GM12878 (cell line): ENCODE measurements at regions not wholly inside any gene's neighbourhood (a gene's known extent, or its start where the extent isn't known, plus 50 kb on each side); places are given as distances from the start of the nearest gene placed in this dataset.

Experiments
- ATAC-seq: fragments of 200-7000 bp; cut with Tn5 transposase; 3 replicates; pipeline ENCODE4 v1.9.1; 2020; ENCODE audit warnings: mild to moderate bottlenecking, moderate library complexity
- BruUV-seq: library from RNA; stranded (reverse); fragments of 400-500 nt; replicated peaks from 2 replicates; lab custom pipeline; 2021; lab: Mats Ljungman, UMichigan
- CTCF ChIA-PET: fragments of 300-600 bp; sonication (Branson Sonifier 250); formaldehyde crosslinking; extraction: SDS; loops from one replicate; lab custom pipeline; 2021; ENCODE audit warnings: inconsistent platforms; lab: Yijun Ruan, JAX
- POLR2A ChIA-PET: fragments of 350-600 bp; formaldehyde crosslinking; extraction: SDS; loops from one replicate; lab custom pipeline; 2021; ENCODE audit warnings: inconsistent platforms; lab: Charles Lee
- RAD21 ChIA-PET: fragments of 300-600 bp; sonication (Branson Sonifier 250); formaldehyde crosslinking; loops from one replicate; lab custom pipeline; 2023; ENCODE audit warnings: antibody characterized with exemption; ENCODE audit not compliant: unreplicated experiment; lab: Charles Lee
- SMC1A ChIA-PET: fragments of 300-600 bp; sonication (Branson Sonifier 250); formaldehyde crosslinking; loops from one replicate; lab custom pipeline; 2023; ENCODE audit not compliant: unreplicated experiment, uncharacterized antibody; lab: Charles Lee
- DNase-seq: peaks from one replicate; pipeline ENCODE4 v3.0.0-alpha.2; 2011; ENCODE audit warnings: low read depth, low spot score
- FAIRE-seq: peaks from 3 replicates; lab custom pipeline; 2011; peaks lifted over from hg19 to GRCh38; lab: Jason Lieb, UNC
- H2AFZ ChIP-seq: 2 replicates; pipeline ENCODE4 v1.6.0; 2011; ENCODE audit warnings: low read depth, low read length, control low read depth; ENCODE audit not compliant: control insufficient read depth
- H3K27ac ChIP-seq: 2 replicates; pipeline ENCODE4 v1.5.1; 2011; ENCODE audit warnings: control low read depth; ENCODE audit not compliant: control insufficient read depth, insufficient read depth
- H3K27me3 ChIP-seq, 2 experiments: replicated peaks in 1 of 2; 2 replicates each; pipeline versions ENCODE4 v1.6.0 to v1.6.1; 2011; ENCODE audit warnings: low read length in 1 of 2; ENCODE audit not compliant: control insufficient read depth in 2 of 2, insufficient read depth in 2 of 2
- H3K36me3 ChIP-seq, 2 experiments: 2 replicates each; pipeline ENCODE4 v1.5.1; 2011; ENCODE audit warnings: low read length in 1 of 2; ENCODE audit not compliant: control insufficient read depth in 2 of 2, insufficient read depth in 2 of 2
- H3K4me1 ChIP-seq: 2 replicates; pipeline ENCODE4 v1.6.1; 2011; ENCODE audit warnings: mild to moderate bottlenecking, low read length, moderate library complexity, mixed read lengths; ENCODE audit not compliant: control insufficient read depth, insufficient read depth
- H3K4me2 ChIP-seq: 2 replicates; pipeline ENCODE4 v1.6.0; 2011; ENCODE audit warnings: control low read depth; ENCODE audit not compliant: control insufficient read depth, insufficient read depth
- H3K4me3 ChIP-seq: fragments of 200-600 bp; sonication (generic); 2 replicates; pipeline ENCODE4 v1.5.1; 2016
- H3K79me2 ChIP-seq: 2 replicates; pipeline ENCODE4 v1.6.0; 2011; ENCODE audit warnings: low read length; ENCODE audit not compliant: control insufficient read depth, insufficient read depth
- H3K9ac ChIP-seq: 2 replicates; pipeline ENCODE4 v1.8.0; 2011; ENCODE audit warnings: low read length, control low read depth, mixed read lengths; ENCODE audit not compliant: control insufficient read depth, insufficient read depth
- H3K9me3 ChIP-seq: replicated peaks from 3 replicates; pipeline ENCODE4 v1.5.1; 2011; ENCODE audit warnings: mild to moderate bottlenecking, low read length; ENCODE audit not compliant: control insufficient read depth, insufficient read depth
- H4K20me1 ChIP-seq: 2 replicates; pipeline ENCODE4 v1.6.0; 2011; ENCODE audit not compliant: control insufficient read depth, insufficient read depth
- BMI1 ChIP-seq: fragments of 450-650 bp; IDR thresholded peaks from 2 replicates; pipeline ENCODE4 v1.6.1; 2016; ENCODE audit warnings: mild to moderate bottlenecking, moderate library complexity, borderline replicate concordance
- HCFC1 ChIP-seq: fragments of 150-350 bp; IDR thresholded peaks from 2 replicates; pipeline ENCODE4 v1.6.1; 2014; ENCODE audit warnings: low read length
- HDAC6 ChIP-seq: fragments of 200-600 bp; sonication (generic); IDR thresholded peaks from one replicate; pipeline ENCODE4 v1.8.0; 2017; ENCODE audit warnings: antibody characterized with exemption; ENCODE audit not compliant: unreplicated experiment
- MXI1 ChIP-seq: fragments of 150-350 bp; IDR thresholded peaks from 2 replicates; pipeline ENCODE4 v1.6.1; 2011; ENCODE audit warnings: low read depth, mild to moderate bottlenecking, inconsistent platforms, low read length, improper control_type of control experiment
- RAD21 ChIP-seq: IDR thresholded peaks from 2 replicates; pipeline ENCODE4 v1.6.1; 2011; ENCODE audit warnings: mild to moderate bottlenecking, low read depth, low read length, moderate library complexity; ENCODE audit not compliant: insufficient read depth
- RBBP5 ChIP-seq: fragments of 200-600 bp; sonication (generic); conservative IDR thresholded peaks from 2 replicates; pipeline ENCODE4 v1.6.1; 2016
- SMAD5 ChIP-seq: IDR thresholded peaks from 2 replicates; pipeline ENCODE4 v1.6.1; 2016; ENCODE audit warnings: antibody characterized with exemption, low read depth
- SRF ChIP-seq, 2 experiments: IDR thresholded peaks; 2 replicates each; pipeline ENCODE4 v1.6.1; 2011; ENCODE audit warnings: low read depth in 2 of 2, low read length in 2 of 2, mild to moderate bottlenecking in 1 of 2, moderate library complexity in 1 of 2
- STAT3 ChIP-seq: IDR thresholded peaks from 2 replicates; pipeline ENCODE4 v1.6.1; 2011; ENCODE audit warnings: low read depth, low read length, improper control_type of control experiment
- TCF3 ChIP-seq: IDR thresholded peaks from 2 replicates; pipeline ENCODE4 v1.6.1; 2012; ENCODE audit warnings: low read depth, mild to moderate bottlenecking, low read length, borderline replicate concordance; ENCODE audit not compliant: insufficient read depth
- WRNIP1 ChIP-seq: IDR thresholded peaks from 2 replicates; pipeline ENCODE4 v1.6.1; 2011; ENCODE audit warnings: low read depth, low read length, improper control_type of control experiment, borderline replicate concordance
- ZZZ3 ChIP-seq: IDR thresholded peaks from 2 replicates; pipeline ENCODE4 v1.6.1; 2011; ENCODE audit warnings: low read depth; ENCODE audit not compliant: control insufficient read depth, insufficient read length
- WGBS: methylation state at CpG from one replicate; pipeline ENCODE4 v1.1.6; 2016; ENCODE audit warnings: low lambda C conversion rate; ENCODE audit not compliant: insufficient replicate concordance, insufficient coverage; ENCODE audit errors: missing lambda C conversion rate; 5-methylcytosine and 5-hydroxymethylcytosine counted together
- in situ Hi-C: fragments of 300-500 bp; cut with MboI; formaldehyde crosslinking; loops from 9 replicates; pipeline ENCODE4 v1.14.3; 2018; ENCODE audit warnings: mixed read lengths
- intact Hi-C: fragments of 100-400 bp; cut with micrococcal nuclease; formaldehyde crosslinking; loops from one replicate; pipeline ENCODE4 v1.14.2; 2022; ENCODE audit not compliant: unreplicated experiment
- TF ChIP-seq, protein P1 (sequence below): IDR thresholded peaks from 2 replicates; pipeline ENCODE4 v1.6.1; 2012; ENCODE audit warnings: low read depth, low read length, improper control_type of control experiment
- TF ChIP-seq, protein P2 (sequence below): IDR thresholded peaks from 2 replicates; pipeline ENCODE4 v1.6.1; 2012; ENCODE audit warnings: low read depth, low read length, improper control_type of control experiment

DNA sequence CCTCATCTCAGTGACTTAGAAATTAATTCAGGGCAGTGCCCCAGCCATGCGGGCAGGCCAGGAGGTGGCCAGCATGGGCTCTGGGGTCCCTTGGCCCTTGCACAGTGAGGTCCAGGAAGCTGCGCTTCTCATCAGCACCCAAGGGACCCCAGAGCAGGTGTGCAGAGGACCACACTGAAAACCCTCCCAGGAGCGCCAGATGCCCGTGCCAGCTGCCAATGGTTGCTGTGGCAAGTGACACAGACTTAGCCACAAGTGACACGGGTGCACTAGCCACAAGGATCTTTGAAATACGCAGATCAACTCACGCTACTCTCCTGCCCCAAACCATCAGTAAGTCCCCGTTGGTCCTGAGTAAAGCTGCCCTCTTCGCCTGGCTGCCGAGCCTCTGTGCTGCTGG, 88.1 kb downstream of the ERMARD start:
- SMC1A ChIA-PET: no interaction called here
- BruUV-seq: no TSS peak
- in situ Hi-C loops: no loop called here

More for the DNA sequence above, 88.1 kb downstream of the ERMARD start:
- no peaks in the 10 kb centered on the region for H3K36me3 ChIP-seq
- WGBS: 72% methylated on average over 10 of the region's 10 CpGs
- POLR2A ChIA-PET: no interaction called here
- H3K4me3 ChIP-seq: no peak overlapping the region
- intact Hi-C loops: loop anchor here (10.0 kb wide), 1 partner anchor 455 kb away; the partner anchor contains the start of gene DLL1
- H3K4me2 ChIP-seq: no peak overlapping the region
- no peaks in the 10 kb centered on the region for H3K79me2 ChIP-seq
- FAIRE-seq (no peak), ATAC-seq (no peak), DNase-seq (no peak)
- no peaks in the 10 kb centered on the region for H3K27me3 ChIP-seq
- CTCF ChIA-PET: no interaction called here
- H3K9me3 ChIP-seq: no peaks in the 10 kb centered on the region
- H3K9ac ChIP-seq: no peak overlapping the region
- H4K20me1 ChIP-seq: no peaks in the 10 kb centered on the region
- no peak overlapping the region for H3K27ac ChIP-seq
- RAD21 ChIA-PET: no interaction called here
- TF ChIP-seq, protein P1, sequence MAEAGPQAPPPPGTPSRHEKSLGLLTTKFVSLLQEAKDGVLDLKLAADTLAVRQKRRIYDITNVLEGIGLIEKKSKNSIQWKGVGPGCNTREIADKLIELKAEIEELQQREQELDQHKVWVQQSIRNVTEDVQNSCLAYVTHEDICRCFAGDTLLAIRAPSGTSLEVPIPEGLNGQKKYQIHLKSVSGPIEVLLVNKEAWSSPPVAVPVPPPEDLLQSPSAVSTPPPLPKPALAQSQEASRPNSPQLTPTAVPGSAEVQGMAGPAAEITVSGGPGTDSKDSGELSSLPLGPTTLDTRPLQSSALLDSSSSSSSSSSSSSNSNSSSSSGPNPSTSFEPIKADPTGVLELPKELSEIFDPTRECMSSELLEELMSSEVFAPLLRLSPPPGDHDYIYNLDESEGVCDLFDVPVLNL: no peak
- TF ChIP-seq ZZZ3 (no peak), TCF3 (no peak), WRNIP1 (no peak), RBBP5 (no peak), RAD21 (no peak), MXI1 (no peak), BMI1 (no peak), HCFC1 (no peak), SRF (IDR thresholded peaks at IDR 0.05; ENCODE audit: low read depth in 2 of 2, low read length in 2 of 2) (no peak), STAT3 (no peak), SMAD5 (no peak), HDAC6 (no peak)
- TF ChIP-seq, protein P2, sequence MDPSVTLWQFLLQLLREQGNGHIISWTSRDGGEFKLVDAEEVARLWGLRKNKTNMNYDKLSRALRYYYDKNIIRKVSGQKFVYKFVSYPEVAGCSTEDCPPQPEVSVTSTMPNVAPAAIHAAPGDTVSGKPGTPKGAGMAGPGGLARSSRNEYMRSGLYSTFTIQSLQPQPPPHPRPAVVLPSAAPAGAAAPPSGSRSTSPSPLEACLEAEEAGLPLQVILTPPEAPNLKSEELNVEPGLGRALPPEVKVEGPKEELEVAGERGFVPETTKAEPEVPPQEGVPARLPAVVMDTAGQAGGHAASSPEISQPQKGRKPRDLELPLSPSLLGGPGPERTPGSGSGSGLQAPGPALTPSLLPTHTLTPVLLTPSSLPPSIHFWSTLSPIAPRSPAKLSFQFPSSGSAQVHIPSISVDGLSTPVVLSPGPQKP: no peak
- no peak overlapping the region for H2AFZ ChIP-seq
- no peaks in the 10 kb centered on the region for H3K4me1 ChIP-seq
